Thyroid gland (tissue), 4 donors: ENCODE measurements at regions not wholly inside any gene's neighbourhood (a gene's known extent, or its start where the extent isn't known, plus 50 kb on each side); places are given as distances from the start of the nearest gene placed in this dataset.

Experiments used
- POLR2A ChIP-seq, 2 donors: fragments of 450-650 bp; IDR thresholded peaks; one replicate each; pipeline ENCODE4 v1.6.1; 2017; ENCODE audit warnings: antibody characterized with exemption in 2 of 2, mild to moderate bottlenecking in 2 of 2, moderate library complexity in 1 of 2
- TF ChIP-seq, protein P1 (sequence below), 6 experiments: fragments of 200-600 bp in 3 of 6; fragments of 450-650 bp in 3 of 6; sonication (generic) in 3 of 6; IDR thresholded peaks; one replicate each; pipeline ENCODE4 v1.5.1; 2016 to 2019; ENCODE audit warnings: antibody characterized with exemption in 6 of 6, mild to moderate bottlenecking in 2 of 6, inconsistent platforms in 1 of 6, moderate library complexity in 1 of 6

GRCh38 chr15:29541309-29541708, 271.7 kb upstream of the NSMCE3 start:
- TF ChIP-seq POLR2A (IDR thresholded peaks at IDR 0.05) = no peak
- TF ChIP-seq, protein P1, sequence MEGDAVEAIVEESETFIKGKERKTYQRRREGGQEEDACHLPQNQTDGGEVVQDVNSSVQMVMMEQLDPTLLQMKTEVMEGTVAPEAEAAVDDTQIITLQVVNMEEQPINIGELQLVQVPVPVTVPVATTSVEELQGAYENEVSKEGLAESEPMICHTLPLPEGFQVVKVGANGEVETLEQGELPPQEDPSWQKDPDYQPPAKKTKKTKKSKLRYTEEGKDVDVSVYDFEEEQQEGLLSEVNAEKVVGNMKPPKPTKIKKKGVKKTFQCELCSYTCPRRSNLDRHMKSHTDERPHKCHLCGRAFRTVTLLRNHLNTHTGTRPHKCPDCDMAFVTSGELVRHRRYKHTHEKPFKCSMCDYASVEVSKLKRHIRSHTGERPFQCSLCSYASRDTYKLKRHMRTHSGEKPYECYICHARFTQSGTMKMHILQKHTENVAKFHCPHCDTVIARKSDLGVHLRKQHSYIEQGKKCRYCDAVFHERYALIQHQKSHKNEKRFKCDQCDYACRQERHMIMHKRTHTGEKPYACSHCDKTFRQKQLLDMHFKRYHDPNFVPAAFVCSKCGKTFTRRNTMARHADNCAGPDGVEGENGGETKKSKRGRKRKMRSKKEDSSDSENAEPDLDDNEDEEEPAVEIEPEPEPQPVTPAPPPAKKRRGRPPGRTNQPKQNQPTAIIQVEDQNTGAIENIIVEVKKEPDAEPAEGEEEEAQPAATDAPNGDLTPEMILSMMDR (IDR thresholded peaks at IDR 0.05) = no peak
